GM10266 (cell line): ENCODE measurements at regions not wholly inside any gene's neighbourhood (a gene's known extent, or its start where the extent isn't known, plus 50 kb on each side); places are given as distances from the start of the nearest gene placed in this dataset.
"Not testable (repeated sequence)": the region's sequence is repeated elsewhere in the genome, so short reads cannot be mapped to it uniquely, and the experiment has no call there.

ENCODE experiments used
- DNase-seq: peaks from one replicate; pipeline ENCODE4 v3.0.0; 2012; ENCODE audit errors: extremely low spot score

GRCh38 chr10:38403347-38404117, 309.4 kb downstream of the ZNF37A start:
- not testable (repeated sequence) for DNase-seq

GRCh38 chr10:38423634-38424033, 329.5 kb downstream of the ZNF37A start:
- DNase-seq, result not testable (repeated sequence)

- not testable (repeated sequence) for DNase-seq
Observed at GRCh38 chr10:38430242-38430641, 336.1 kb downstream of the ZNF37A start.

GRCh38 chr10:38437359-38437758, 343.2 kb downstream of the ZNF37A start:
- not testable (repeated sequence) for DNase-seq

- DNase-seq, result not testable (repeated sequence)
Observed at GRCh38 chr10:38448614-38449355, 354.6 kb downstream of the ZNF37A start.

- not testable (repeated sequence) for DNase-seq
Observed at GRCh38 chr10:38449618-38450017, 355.5 kb downstream of the ZNF37A start.

GRCh38 chr10:38450372-38451057, 356.4 kb downstream of the ZNF37A start:
- DNase-seq, result peak; percentile 3

GRCh38 chr10:38451306-38451967, 357.3 kb downstream of the ZNF37A start:
- not testable (repeated sequence) for DNase-seq
